OCI-LY3 (cell line): ENCODE measurements at regions not wholly inside any gene's neighbourhood (a gene's known extent, or its start where the extent isn't known, plus 50 kb on each side); places are given as distances from the start of the nearest gene placed in this dataset.

Experiments
- H2AFZ ChIP-seq: fragments of 200-600, 300-600 bp; shearing (Covaris generic); 2 replicates; pipeline ENCODE4 v1.6.0; 2014; ENCODE audit warnings: antibody characterized with exemption, low read depth, low read length
- H3K27ac ChIP-seq: fragments of 200-600, 300-600 bp; sonication (generic); 2 replicates; pipeline ENCODE4 v1.5.1; 2014; ENCODE audit warnings: mild to moderate bottlenecking, low read length, moderate library complexity, mixed read lengths
- H3K27me3 ChIP-seq: fragments of 200-600, 300-600 bp; sonication (generic); 2 replicates; pipeline ENCODE4 v1.6.1; 2014; ENCODE audit warnings: low read depth, low read length, mixed read lengths
- H3K36me3 ChIP-seq: fragments of 200-600, 300-600 bp; sonication (generic); replicated peaks from 2 replicates; pipeline ENCODE3; 2014; ENCODE audit warnings: low read depth, low read length, mixed read lengths
- H3K4me1 ChIP-seq: fragments of 300-600, 200-600 bp; sonication (generic); 2 replicates; pipeline ENCODE4 v1.6.1; 2014; ENCODE audit warnings: low read length, mixed read lengths
- H3K4me2 ChIP-seq: fragments of 200-600, 300-600 bp; sonication (generic); 2 replicates; pipeline ENCODE4 v1.6.1; 2014; ENCODE audit warnings: low read length, mixed read lengths
- H3K4me3 ChIP-seq: fragments of 300-600, 200-600 bp; sonication (generic); 2 replicates; pipeline ENCODE4 v1.5.1; 2014; ENCODE audit warnings: antibody characterized with exemption, mild to moderate bottlenecking, low read length, moderate library complexity
- H3K79me2 ChIP-seq: fragments of 300-600, 200-600 bp; shearing (Covaris generic); 2 replicates; pipeline ENCODE4 v1.6.1; 2014; ENCODE audit warnings: mild to moderate bottlenecking, low read length, mixed read lengths
- H3K9ac ChIP-seq: fragments of 300-600, 200-600 bp; shearing (Covaris generic); 2 replicates; pipeline ENCODE4 v1.6.0; 2014; ENCODE audit warnings: mild to moderate bottlenecking, low read length, moderate library complexity
- H3K9me3 ChIP-seq: fragments of 200-600, 300-600 bp; shearing (Covaris generic); 2 replicates; pipeline ENCODE4 v1.6.1; 2014; ENCODE audit warnings: low read length, mixed read lengths; ENCODE audit not compliant: insufficient read depth
- H4K20me1 ChIP-seq: fragments of 200-600, 300-600 bp; sonication (generic); 2 replicates; pipeline ENCODE4 v1.6.1; 2016; ENCODE audit warnings: low read length, mixed read lengths; ENCODE audit not compliant: insufficient read depth
- EZH2phosphoT487 ChIP-seq: fragments of 200-600 bp; shearing (Covaris generic); IDR thresholded peaks from 2 replicates; pipeline ENCODE4 v1.6.1; 2018; ENCODE audit warnings: antibody characterized with exemption, mixed run types, low read depth
- TF ChIP-seq, protein P1 (sequence below): fragments of 200-600, 300-600 bp; sonication (generic); IDR thresholded peaks from 2 replicates; pipeline ENCODE4 v1.5.1; 2014; ENCODE audit warnings: antibody characterized with exemption, low read length, low read depth

DNA sequence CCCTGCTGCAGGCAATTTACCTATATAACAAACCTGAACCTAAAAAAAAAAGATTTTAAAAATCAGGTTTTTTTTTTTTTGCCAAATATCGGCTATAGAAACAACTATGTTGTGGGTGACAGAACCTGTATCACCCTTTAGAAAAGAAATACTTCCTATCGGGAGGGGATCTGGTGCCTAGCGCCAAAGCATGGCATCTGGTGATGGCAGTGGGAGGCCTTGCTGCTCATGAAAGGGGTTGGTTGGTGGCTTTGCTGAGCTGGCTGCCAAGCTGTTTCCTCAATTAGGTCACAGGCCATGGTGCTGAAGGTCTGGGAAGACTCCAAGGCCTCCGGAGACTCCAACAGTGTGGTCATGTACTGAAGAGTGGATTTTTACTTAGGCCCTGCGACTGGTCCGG is 328.5 kb downstream of the KLF5 start:
- no peaks in the 10 kb centered on the region for H3K79me2 ChIP-seq
- H3K36me3 ChIP-seq, result no peaks in the 10 kb centered on the region
- no peaks in the 10 kb centered on the region for H4K20me1 ChIP-seq
- no peak overlapping the region for H3K4me2 ChIP-seq
- H3K4me3 ChIP-seq, result no peak overlapping the region
- no peaks in the 10 kb centered on the region for H3K9me3 ChIP-seq
- no peaks in the 10 kb centered on the region for H3K27me3 ChIP-seq
- H3K9ac ChIP-seq, result no peak overlapping the region
- H2AFZ ChIP-seq, result no peak overlapping the region
- H3K4me1 ChIP-seq, result no peaks in the 10 kb centered on the region
- no peak for TF ChIP-seq EZH2phosphoT487
- TF ChIP-seq, protein P1, sequence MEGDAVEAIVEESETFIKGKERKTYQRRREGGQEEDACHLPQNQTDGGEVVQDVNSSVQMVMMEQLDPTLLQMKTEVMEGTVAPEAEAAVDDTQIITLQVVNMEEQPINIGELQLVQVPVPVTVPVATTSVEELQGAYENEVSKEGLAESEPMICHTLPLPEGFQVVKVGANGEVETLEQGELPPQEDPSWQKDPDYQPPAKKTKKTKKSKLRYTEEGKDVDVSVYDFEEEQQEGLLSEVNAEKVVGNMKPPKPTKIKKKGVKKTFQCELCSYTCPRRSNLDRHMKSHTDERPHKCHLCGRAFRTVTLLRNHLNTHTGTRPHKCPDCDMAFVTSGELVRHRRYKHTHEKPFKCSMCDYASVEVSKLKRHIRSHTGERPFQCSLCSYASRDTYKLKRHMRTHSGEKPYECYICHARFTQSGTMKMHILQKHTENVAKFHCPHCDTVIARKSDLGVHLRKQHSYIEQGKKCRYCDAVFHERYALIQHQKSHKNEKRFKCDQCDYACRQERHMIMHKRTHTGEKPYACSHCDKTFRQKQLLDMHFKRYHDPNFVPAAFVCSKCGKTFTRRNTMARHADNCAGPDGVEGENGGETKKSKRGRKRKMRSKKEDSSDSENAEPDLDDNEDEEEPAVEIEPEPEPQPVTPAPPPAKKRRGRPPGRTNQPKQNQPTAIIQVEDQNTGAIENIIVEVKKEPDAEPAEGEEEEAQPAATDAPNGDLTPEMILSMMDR, result no peak
- H3K27ac ChIP-seq, result no peak overlapping the region

- Histone ChIP-seq H3K4me3 (no peak overlapping the region), H3K36me3 (no peaks in the 10 kb centered on the region), H3K9ac (no peak overlapping the region), H3K27ac (no peak overlapping the region), H3K4me1 (no peaks in the 10 kb centered on the region), H3K4me2 (no peak overlapping the region), H3K79me2 (no peaks in the 10 kb centered on the region), H4K20me1 (no peaks in the 10 kb centered on the region), H3K27me3 (peaks cover 4% of the 10 kb centered on the region; the same call in 1 of the 2 replicates), H2AFZ (no peak overlapping the region), H3K9me3 (no peaks in the 10 kb centered on the region)
- TF ChIP-seq, protein P1, result no peak
- no peak for TF ChIP-seq EZH2phosphoT487
These were observed 327.0 kb downstream of the KLF5 start for GRCh38 chr13:73385848-73386247.

DNA sequence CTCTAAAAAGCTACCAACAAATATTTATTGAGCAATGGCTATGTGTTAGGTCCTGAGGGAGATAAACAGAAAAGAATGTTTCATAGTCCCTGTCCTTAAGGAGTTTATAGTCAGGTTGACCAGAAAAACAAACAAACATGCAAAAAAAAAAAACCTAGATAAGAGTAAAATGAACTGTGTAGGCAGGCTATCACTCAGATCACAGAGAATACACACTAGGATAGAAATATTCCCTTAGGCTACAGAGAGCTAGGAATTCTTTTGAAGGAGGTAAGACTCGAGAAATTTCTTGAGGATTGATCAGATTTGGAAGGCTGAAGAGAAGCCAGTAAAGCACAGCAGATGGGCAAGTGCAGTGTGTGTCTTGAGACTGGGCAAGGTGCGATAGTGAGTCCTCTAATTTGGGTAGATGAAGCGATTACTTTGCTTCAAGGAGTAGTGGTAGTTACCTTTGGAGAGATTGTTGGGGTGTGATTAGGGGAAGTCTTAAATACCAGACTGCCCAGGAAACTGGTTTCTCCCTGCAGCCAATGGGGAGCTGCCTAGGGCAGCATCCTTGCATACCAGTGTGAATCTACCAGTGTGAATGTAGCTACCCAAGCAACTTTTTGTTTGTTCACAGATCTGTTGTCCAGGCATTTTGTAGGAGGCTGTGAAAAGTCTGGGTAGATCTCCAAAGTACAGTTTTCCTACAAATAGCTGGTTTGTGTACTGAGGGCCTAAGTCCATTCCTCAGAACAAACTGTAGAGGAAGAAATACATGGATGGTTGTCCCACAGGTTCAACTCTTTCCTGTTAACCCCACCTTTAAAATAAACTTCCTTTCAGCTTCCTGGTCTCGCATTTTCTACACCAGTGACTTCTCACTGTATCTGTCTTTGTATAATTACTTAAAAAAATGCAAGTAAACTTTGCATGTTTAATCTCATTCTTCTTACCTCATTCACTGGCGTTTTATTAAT is 314.1 kb downstream of the KLF5 start:
- Histone ChIP-seq H3K4me2 (no peak overlapping the region), H3K79me2 (no peaks in the 10 kb centered on the region), H3K9ac (no peak overlapping the region), H3K36me3 (no peaks in the 10 kb centered on the region), H2AFZ (no peak overlapping the region), H3K27ac (no peak overlapping the region), H3K4me1 (no peaks in the 10 kb centered on the region), H3K27me3 (no peaks in the 10 kb centered on the region), H3K4me3 (no peak overlapping the region), H3K9me3 (no peaks in the 10 kb centered on the region), H4K20me1 (no peaks in the 10 kb centered on the region)
- TF ChIP-seq, protein P1, result no peak
- TF ChIP-seq EZH2phosphoT487, result no peak

- H3K27ac ChIP-seq, result no peak overlapping the region
- no peaks in the 10 kb centered on the region for H3K9me3 ChIP-seq
These were observed 311.3 kb downstream of the KLF5 start for GRCh38 chr13:73370066-73370465.

More at GRCh38 chr13:73370066-73370465, 311.3 kb downstream of the KLF5 start:
- TF ChIP-seq, protein P1, result no peak
- TF ChIP-seq EZH2phosphoT487, result no peak
- no peak overlapping the region for H3K9ac ChIP-seq
- no peak overlapping the region for H3K4me2 ChIP-seq
- H3K79me2 ChIP-seq, result no peaks in the 10 kb centered on the region
- no peaks in the 10 kb centered on the region for H3K36me3 ChIP-seq
- no peaks in the 10 kb centered on the region for H3K27me3 ChIP-seq
- H4K20me1 ChIP-seq, result no peaks in the 10 kb centered on the region
- H3K4me1 ChIP-seq, result no peaks in the 10 kb centered on the region
- no peak overlapping the region for H2AFZ ChIP-seq
- no peak overlapping the region for H3K4me3 ChIP-seq
